Skeletal muscle satellite cell (primary cell): ENCODE measurements at regions not wholly inside any gene's neighbourhood (a gene's known extent, or its start where the extent isn't known, plus 50 kb on each side); places are given as distances from the start of the nearest gene placed in this dataset.
"Not testable (repeated sequence)": the region's sequence is repeated elsewhere in the genome, so short reads cannot be mapped to it uniquely, and the experiment has no call there.

Experiments
- H3K27me3 ChIP-seq: 2 replicates; pipeline ENCODE4 v1.7.0; 2013; ENCODE audit warnings: low read length; ENCODE audit not compliant: control insufficient read depth, insufficient read depth
- H3K36me3 ChIP-seq: 2 replicates; pipeline ENCODE4 v1.7.0; 2013; ENCODE audit warnings: mild to moderate bottlenecking, control low read depth, low read length; ENCODE audit not compliant: insufficient read depth
- H3K4me1 ChIP-seq: 2 replicates; pipeline ENCODE4 v1.7.0; 2013; ENCODE audit warnings: low read length; ENCODE audit not compliant: control insufficient read depth, insufficient read depth
- H3K4me2 ChIP-seq: 2 replicates; pipeline ENCODE4 v1.7.0; 2013; ENCODE audit warnings: mild to moderate bottlenecking, low read length
- H3K4me3 ChIP-seq: 2 replicates; pipeline ENCODE4 v1.7.0; 2013; ENCODE audit warnings: low read length
- H3K9ac ChIP-seq: 2 replicates; pipeline ENCODE4 v1.7.0; 2013; ENCODE audit warnings: mild to moderate bottlenecking, low read depth, low read length, moderate library complexity
- H3K9me3 ChIP-seq: replicated peaks from 2 replicates; pipeline ENCODE4 v1.7.0; 2013; ENCODE audit warnings: mild to moderate bottlenecking, control low read depth, low read length

DNA sequence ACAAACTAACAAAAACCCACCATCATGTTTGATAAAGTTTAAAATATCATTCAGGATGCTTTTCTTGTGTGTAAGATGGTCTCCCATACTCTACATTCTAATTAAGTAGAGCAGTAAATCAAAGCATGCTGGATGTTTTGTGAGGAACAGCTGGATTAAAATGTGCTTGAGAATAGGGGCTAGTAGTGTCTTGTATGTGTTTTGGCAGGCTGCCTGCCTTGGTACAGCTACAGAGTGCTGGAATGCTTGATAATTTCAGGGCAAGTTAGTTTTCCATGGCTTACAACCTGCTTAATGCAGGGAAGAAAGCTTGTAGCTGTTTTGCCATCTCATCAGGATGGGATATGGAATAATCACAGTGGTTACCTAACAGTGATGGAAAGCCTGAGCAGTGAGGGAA, 636.6 kb upstream of the MMS22L start:
- no peaks in the 10 kb centered on the region for H3K27me3 ChIP-seq
- H3K36me3 ChIP-seq, result no peaks in the 10 kb centered on the region
- H3K4me2 ChIP-seq, result no peak overlapping the region
- no peak overlapping the region for H3K4me3 ChIP-seq
- H3K9ac ChIP-seq, result no peak overlapping the region
- H3K4me1 ChIP-seq, result no peaks in the 10 kb centered on the region
- no peaks in the 10 kb centered on the region for H3K9me3 ChIP-seq

DNA sequence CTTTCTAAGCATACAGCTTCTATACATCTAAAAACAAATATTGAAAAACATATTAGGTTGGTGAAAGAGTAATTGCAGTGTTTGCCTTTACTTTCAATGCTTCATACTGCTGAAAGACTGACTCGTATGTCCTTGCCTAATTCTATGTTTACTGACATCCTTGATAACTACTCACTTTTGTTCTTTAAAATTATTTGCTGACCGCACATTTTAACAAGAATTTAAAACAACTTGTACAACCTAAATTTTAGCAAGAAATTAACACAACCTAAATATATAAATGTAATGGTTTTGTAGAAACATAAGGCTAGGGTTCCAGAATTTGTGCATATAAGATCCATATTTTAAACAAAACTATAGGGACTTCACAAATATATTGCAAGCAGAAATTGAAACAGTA, 640.2 kb upstream of the MMS22L start:
- no peak overlapping the region for H3K4me2 ChIP-seq
- H3K9me3 ChIP-seq, result no peaks in the 10 kb centered on the region
- no peak overlapping the region for H3K9ac ChIP-seq
- no peaks in the 10 kb centered on the region for H3K36me3 ChIP-seq
- H3K27me3 ChIP-seq, result no peaks in the 10 kb centered on the region
- H3K4me1 ChIP-seq, result no peaks in the 10 kb centered on the region
- H3K4me3 ChIP-seq, result no peak overlapping the region

DNA sequence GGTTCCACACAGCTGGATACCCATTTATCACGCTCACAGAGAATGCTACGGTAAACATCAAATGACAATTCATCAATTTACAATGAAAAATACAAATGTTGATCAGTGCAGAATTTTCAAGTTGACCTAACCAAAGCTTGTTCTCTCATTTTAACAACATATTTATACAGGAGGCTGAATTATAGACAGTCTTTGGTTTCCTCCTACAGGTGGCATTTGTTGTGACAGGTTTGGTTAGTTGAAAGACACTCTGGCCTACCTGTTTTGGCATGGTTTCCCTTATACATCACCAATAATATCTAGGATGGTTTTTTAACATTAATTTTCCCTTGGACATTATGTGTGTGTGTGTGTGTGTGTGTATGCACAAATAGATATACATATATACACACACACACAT, 642.5 kb upstream of the MMS22L start:
- H3K4me1 ChIP-seq, result no peaks in the 10 kb centered on the region
- no peaks in the 10 kb centered on the region for H3K36me3 ChIP-seq
- H3K9ac ChIP-seq, result no peak overlapping the region
- no peak overlapping the region for H3K4me3 ChIP-seq
- H3K9me3 ChIP-seq, result no peaks in the 10 kb centered on the region
- H3K4me2 ChIP-seq, result no peak overlapping the region
- H3K27me3 ChIP-seq, result no peaks in the 10 kb centered on the region

DNA sequence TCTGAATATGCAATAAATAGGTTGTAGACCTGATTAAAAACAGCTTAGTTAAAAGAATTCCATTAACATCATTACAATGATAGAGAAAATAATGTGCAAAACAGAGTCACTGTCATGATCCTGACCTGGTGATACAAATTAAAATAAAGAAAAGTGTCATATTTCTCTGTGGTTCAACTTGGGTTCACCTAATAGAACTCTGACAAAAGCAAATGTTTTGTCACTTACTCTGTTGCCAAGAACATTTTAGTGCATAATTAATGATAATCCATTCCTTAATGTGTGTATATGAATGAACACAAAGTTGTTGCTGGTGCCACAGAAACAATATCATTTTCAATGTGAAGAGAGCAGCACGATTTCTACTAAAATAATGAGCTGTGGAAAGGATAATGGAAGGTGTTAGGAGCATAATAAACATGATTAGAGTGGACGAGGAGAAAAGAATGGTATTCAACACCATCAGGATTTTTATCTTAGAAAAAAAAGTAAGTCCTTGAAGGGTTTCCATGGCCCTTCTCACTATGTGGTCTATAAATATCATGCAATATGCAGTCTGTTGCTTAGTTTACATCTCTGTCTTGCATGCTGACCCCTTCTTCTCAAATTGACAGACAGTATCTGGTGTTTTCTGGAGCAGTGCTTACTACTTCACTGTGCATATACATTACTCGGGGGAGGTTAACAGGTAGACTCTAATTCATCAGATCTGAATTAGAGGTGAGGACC, 656.6 kb upstream of the MMS22L start:
- H3K4me1 ChIP-seq, result no peaks in the 10 kb centered on the region
- no peaks in the 10 kb centered on the region for H3K36me3 ChIP-seq
- no peak overlapping the region for H3K9ac ChIP-seq
- no peak overlapping the region for H3K4me2 ChIP-seq
- no peaks in the 10 kb centered on the region for H3K27me3 ChIP-seq
- H3K4me3 ChIP-seq, result no peak overlapping the region
- no peaks in the 10 kb centered on the region for H3K9me3 ChIP-seq

DNA sequence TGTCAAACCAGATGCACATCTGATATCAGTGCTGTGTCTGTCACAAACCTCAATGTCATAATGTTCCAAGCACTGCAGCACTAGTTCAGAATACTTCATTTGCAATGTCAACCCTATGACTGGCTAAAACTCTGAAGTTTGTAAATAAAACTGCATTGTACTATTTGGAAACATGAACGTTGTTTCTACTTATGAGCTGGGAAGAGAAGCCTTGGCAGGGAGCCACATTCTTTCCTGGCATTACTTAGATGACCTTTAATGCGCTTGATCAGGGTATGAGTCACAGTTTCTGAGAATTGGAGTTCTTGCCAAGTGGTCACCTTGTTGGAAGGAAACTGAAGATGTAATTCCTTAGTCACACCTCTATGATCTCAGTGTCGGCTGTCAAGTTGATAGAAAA, 664.8 kb upstream of the MMS22L start:
- Histone ChIP-seq H3K27me3 (no peaks in the 10 kb centered on the region), H3K4me3 (no peak overlapping the region), H3K4me1 (no peaks in the 10 kb centered on the region), H3K36me3 (no peaks in the 10 kb centered on the region), H3K9me3 (no peaks in the 10 kb centered on the region), H3K9ac (no peak overlapping the region), H3K4me2 (no peak overlapping the region)

DNA sequence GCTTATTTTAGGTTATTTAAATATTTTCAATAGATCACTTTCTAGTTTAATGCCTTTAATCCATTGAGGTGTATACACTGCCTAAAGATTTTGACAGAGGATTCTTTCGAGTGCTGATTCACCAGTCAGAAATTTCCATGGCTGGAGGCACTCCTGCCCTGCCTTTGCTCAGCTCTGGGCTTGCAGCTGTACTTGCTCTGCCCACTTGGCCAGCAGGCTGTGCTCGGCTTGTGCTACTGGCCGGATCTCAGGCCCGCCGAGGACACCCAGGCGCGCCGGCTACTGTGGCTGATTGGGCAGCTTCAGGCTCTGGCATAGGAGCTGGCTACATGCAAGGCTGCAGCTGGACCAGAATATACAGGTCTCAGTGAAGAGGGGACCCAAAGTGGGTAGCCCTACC, 675.1 kb upstream of the MMS22L start:
- no peak overlapping the region for H3K4me2 ChIP-seq
- H3K9me3 ChIP-seq, result no peaks in the 10 kb centered on the region
- H3K4me3 ChIP-seq, result no peak overlapping the region
- H3K27me3 ChIP-seq, result no peaks in the 10 kb centered on the region
- H3K36me3 ChIP-seq, result no peaks in the 10 kb centered on the region
- H3K9ac ChIP-seq, result no peak overlapping the region
- H3K4me1 ChIP-seq, result peaks cover under 1% of the 10 kb centered on the region

DNA sequence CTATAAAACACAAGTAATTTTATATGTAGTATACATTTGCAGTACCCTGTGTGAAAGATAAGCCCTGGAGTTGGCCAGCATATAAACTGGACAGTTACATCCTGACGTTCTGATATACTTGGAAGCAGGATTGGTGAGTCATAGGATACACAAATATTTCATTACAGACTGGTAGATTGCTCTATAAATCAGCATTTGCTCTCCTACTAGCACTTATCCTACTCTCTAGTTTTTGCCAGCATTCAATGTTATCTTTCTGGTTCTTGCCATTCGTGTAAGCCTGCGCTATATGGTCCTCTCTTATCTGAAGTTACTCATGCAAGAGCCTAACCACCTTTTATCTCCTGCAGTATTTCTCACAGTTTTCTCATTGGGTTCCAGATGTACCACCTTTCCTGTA, 680.2 kb upstream of the MMS22L start:
- H3K9ac ChIP-seq, result no peak overlapping the region

DNA sequence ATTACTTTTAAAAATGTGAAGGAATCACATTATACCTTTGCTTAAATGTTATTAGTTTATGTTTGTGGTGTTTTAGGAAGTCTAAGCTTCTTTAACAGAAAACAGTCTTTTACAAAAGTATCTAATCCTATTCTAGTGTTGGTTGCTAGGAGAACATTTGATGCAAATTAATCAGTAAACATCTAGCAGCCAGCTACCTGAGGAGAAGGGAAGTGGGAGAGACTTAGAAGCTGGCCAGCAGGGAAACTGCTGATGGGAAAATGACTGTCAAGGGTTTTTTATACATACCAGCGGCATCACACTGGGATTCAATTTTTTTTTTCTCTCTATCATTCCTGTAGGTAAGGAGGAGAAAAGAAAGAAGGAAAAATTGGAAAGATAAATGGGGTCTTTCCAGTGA, 686.0 kb upstream of the MMS22L start:
- H3K9me3 ChIP-seq, result no peaks in the 10 kb centered on the region
- no peak overlapping the region for H3K9ac ChIP-seq
- H3K27me3 ChIP-seq, result no peaks in the 10 kb centered on the region
- H3K4me1 ChIP-seq, result no peaks in the 10 kb centered on the region
- no peak overlapping the region for H3K4me3 ChIP-seq
- no peaks in the 10 kb centered on the region for H3K36me3 ChIP-seq
- H3K4me2 ChIP-seq, result no peak overlapping the region

More for the DNA sequence above, 680.2 kb upstream of the MMS22L start:
- Histone ChIP-seq H3K27me3 (no peaks in the 10 kb centered on the region), H3K9me3 (no peaks in the 10 kb centered on the region), H3K4me2 (no peak overlapping the region), H3K36me3 (no peaks in the 10 kb centered on the region), H3K4me3 (no peak overlapping the region), H3K4me1 (peaks cover 3% of the 10 kb centered on the region)

DNA sequence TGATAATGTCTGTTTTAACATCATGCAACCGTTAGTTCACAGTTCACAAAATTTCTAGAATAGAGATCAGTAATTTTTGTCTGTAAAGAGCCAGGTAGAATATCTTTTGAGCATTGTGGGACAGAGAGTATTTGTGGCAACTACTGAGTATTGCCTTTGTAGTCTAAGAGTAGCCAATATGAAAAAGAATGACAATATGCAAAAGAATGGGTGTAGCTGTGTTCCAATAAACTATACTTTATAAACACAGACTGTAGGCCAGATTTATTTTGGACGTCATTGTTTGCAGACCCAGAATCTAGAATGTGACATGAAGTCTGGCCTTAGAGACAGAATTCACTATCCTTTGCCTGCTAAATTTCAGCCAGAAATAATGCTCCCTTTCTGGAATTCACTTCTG, 694.1 kb upstream of the MMS22L start:
- Histone ChIP-seq H3K36me3 (no peaks in the 10 kb centered on the region), H3K9me3 (no peaks in the 10 kb centered on the region), H3K4me3 (no peak overlapping the region), H3K4me1 (no peaks in the 10 kb centered on the region), H3K4me2 (no peak overlapping the region), H3K9ac (no peak overlapping the region), H3K27me3 (no peaks in the 10 kb centered on the region)

DNA sequence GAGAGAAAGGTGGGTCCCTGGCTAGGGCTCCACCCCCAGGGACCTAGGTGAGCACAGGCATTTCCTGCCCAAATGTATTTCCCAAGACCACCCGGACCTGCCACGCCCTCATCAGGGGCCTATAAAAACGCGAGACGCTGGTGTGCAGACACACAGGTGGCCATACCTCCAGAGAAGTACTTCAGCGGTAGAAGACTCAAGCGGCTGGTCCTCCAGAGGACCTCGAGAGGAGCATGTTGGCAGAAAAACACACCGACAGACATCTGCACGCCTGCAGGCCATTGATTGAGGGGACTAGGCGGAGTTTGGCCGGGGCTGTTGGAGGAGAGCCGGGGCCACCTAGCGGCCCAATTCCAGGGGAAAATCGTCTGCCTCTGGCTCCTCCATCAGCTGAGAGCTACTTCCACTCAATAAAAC, 695.8 kb upstream of the MMS22L start:
- Histone ChIP-seq H3K4me3 (no peak overlapping the region), H3K9me3 (no peaks in the 10 kb centered on the region), H3K4me1 (no peaks in the 10 kb centered on the region), H3K36me3 (no peaks in the 10 kb centered on the region), H3K4me2 (no peak overlapping the region), H3K27me3 (no peaks in the 10 kb centered on the region), H3K9ac (no peak overlapping the region)

DNA sequence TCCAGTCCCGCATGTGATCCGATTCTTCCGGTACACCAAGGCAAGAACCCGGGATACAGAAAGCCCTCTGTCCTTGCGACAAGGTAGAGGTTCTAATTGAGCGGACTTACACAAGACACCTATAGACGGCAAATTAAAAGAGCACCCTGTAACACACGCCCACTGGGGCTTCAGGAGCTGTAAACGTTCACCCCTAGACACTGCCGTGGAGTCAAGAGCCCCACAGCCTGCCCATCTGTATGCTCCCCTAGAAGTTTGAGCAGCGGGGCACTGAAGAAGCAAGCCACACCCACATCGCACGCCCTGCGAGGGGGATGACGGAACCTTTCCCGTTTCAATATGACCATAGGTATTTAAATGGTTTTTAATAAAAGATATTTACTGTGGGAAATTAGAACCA, 696.3 kb upstream of the MMS22L start:
- H3K9me3 ChIP-seq, H3K4me2 ChIP-seq, H3K9ac ChIP-seq, H3K27me3 ChIP-seq, H3K4me3 ChIP-seq, H3K36me3 ChIP-seq, H3K4me1 ChIP-seq: not testable (repeated sequence)

DNA sequence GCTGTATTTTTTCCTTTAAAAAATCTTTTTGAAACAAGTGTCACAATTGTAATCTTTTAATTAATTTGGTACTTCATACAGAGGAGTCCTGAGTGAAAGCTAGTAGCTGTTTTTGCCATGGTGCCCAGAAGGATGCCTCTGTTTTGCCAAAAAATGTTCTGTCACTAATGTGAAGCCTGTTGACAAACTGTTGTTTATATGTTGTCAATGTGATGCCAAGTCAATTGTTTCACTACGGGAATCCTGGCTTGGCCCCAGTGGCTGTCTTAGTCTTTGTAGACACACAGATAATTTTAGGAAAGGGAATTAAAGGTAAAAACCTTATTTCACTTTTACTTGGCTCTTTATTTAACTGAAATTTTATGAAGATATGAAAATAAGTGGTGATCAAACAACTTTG, 706.4 kb upstream of the MMS22L start:
- H3K4me3 ChIP-seq, result no peak overlapping the region
- no peaks in the 10 kb centered on the region for H3K4me1 ChIP-seq
- H3K36me3 ChIP-seq, result no peaks in the 10 kb centered on the region
- H3K9me3 ChIP-seq, result no peaks in the 10 kb centered on the region
- no peak overlapping the region for H3K9ac ChIP-seq
- no peaks in the 10 kb centered on the region for H3K27me3 ChIP-seq
- no peak overlapping the region for H3K4me2 ChIP-seq
